H1 (cell line): ENCODE measurements at regions not wholly inside any gene's neighbourhood (a gene's known extent, or its start where the extent isn't known, plus 50 kb on each side); places are given as distances from the start of the nearest gene placed in this dataset.

ENCODE experiments used
- CTCF ChIA-PET: fragments of 300-600 bp; sonication (Branson Sonifier 250); formaldehyde crosslinking; loops from one replicate; lab custom pipeline; 2021; ENCODE audit not compliant: partially characterized antibody; lab: Charles Lee
- POLR2A ChIA-PET: fragments of 300-600 bp; sonication (Branson Sonifier 250); formaldehyde crosslinking; loops from one replicate; lab custom pipeline; 2021; ENCODE audit warnings: inconsistent platforms; ENCODE audit not compliant: partially characterized antibody; lab: Charles Lee
- DNase-seq, 2 experiments: peaks; one replicate each; pipeline versions ENCODE4 v3.0.0 to v3.0.0-alpha.2; 2010 to 2022; ENCODE audit warnings: low spot score in 2 of 2, low read depth in 1 of 2, mixed read lengths in 1 of 2
- FAIRE-seq: peaks from 2 replicates; lab custom pipeline; 2011; peaks lifted over from hg19 to GRCh38; lab: Jason Lieb, UNC
- H2AFZ ChIP-seq: 2 replicates; pipeline ENCODE4 v1.8.1; 2012; ENCODE audit warnings: low read length, inconsistent platforms
- H2AK5ac ChIP-seq: 2 replicates; pipeline ENCODE4 v1.6.1; 2013; ENCODE audit warnings: low read depth, low read length
- H2BK120ac ChIP-seq: replicated peaks from 2 replicates; pipeline ENCODE3; 2013; ENCODE audit warnings: low read depth, low read length, inconsistent platforms
- H2BK12ac ChIP-seq: 2 replicates; pipeline ENCODE4 v1.6.1; 2013; ENCODE audit warnings: low read depth, low read length
- H2BK15ac ChIP-seq: 2 replicates; pipeline ENCODE4 v1.6.1; 2013; ENCODE audit warnings: low read length
- H2BK20ac ChIP-seq: 2 replicates; pipeline ENCODE4 v1.6.1; 2013; ENCODE audit warnings: low read length
- H2BK5ac ChIP-seq: 2 replicates; pipeline ENCODE4 v1.6.1; 2013; ENCODE audit warnings: low read depth, low read length
- H3K14ac ChIP-seq: 2 replicates; pipeline ENCODE4 v1.6.1; 2013; ENCODE audit warnings: inconsistent platforms; ENCODE audit not compliant: insufficient read length
- H3K18ac ChIP-seq: 2 replicates; pipeline ENCODE4 v1.6.1; 2013; ENCODE audit warnings: low read length; ENCODE audit errors: extremely low read depth
- H3K23ac ChIP-seq: 2 replicates; pipeline ENCODE4 v1.6.1; 2013; ENCODE audit warnings: inconsistent platforms; ENCODE audit not compliant: insufficient read length
- H3K23me2 ChIP-seq: 2 replicates; pipeline ENCODE4 v1.6.1; 2013; ENCODE audit warnings: low read depth, low read length
- H3K27ac ChIP-seq: 2 replicates; pipeline ENCODE4 v1.6.1; 2011; ENCODE audit warnings: low read depth, low read length, inconsistent platforms
- H3K27me3 ChIP-seq, 4 experiments: replicated peaks in 1 of 4; 1 replicate in 1 of 4; 2 replicates in 3 of 4; pipeline versions ENCODE4 v1.6.1 to v1.8.1; 2011 to 2013; ENCODE audit warnings: low read length in 3 of 4, mild to moderate bottlenecking in 3 of 4, inconsistent platforms in 2 of 4, mixed read lengths in 2 of 4, moderate library complexity in 1 of 4; ENCODE audit not compliant: control insufficient read depth in 3 of 4, insufficient read depth in 3 of 4; ENCODE audit errors: extremely low read depth in 1 of 4
- H3K36me3 ChIP-seq, 4 experiments: 2 replicates each; pipeline versions ENCODE4 v1.6.1 to v1.8.1; 2011 to 2013; ENCODE audit warnings: mild to moderate bottlenecking in 4 of 4, low read length in 3 of 4, moderate library complexity in 2 of 4, control low read depth in 1 of 4, inconsistent platforms in 1 of 4; ENCODE audit not compliant: insufficient read depth in 4 of 4, control insufficient read depth in 2 of 4
- H3K4ac ChIP-seq: replicated peaks from 2 replicates; pipeline ENCODE3; 2013; ENCODE audit warnings: low read length, low read depth, mixed read lengths, inconsistent platforms; ENCODE audit not compliant: insufficient read length
- H3K4me1 ChIP-seq, 4 experiments: replicated peaks in 1 of 4; 1 replicate in 1 of 4; 2 replicates in 3 of 4; pipeline versions ENCODE4 v1.6.1 to v1.8.1; 2011 to 2013; ENCODE audit warnings: low read length in 3 of 4, inconsistent platforms in 2 of 4, mixed read lengths in 1 of 4; ENCODE audit not compliant: insufficient read depth in 4 of 4, control insufficient read depth in 3 of 4
- H3K4me2 ChIP-seq, 2 experiments: 2 replicates each; pipeline versions ENCODE4 v1.6.1 to v1.8.1; 2011 to 2013; ENCODE audit warnings: low read depth in 2 of 2, low read length in 2 of 2, control low read depth in 1 of 2, inconsistent platforms in 1 of 2, mild to moderate bottlenecking in 1 of 2; ENCODE audit not compliant: insufficient read depth in 1 of 2
- H3K4me3 ChIP-seq, 4 experiments: fragments of 200-600, 300-600 bp in 1 of 4; sonication (generic), shearing (Covaris generic), sonication (Bioruptor Twin) in 1 of 4; 2 replicates each; pipeline versions ENCODE4 v1.5.1 to v1.8.1; 2011 to 2016; ENCODE audit warnings: low read length in 4 of 4, low read depth in 3 of 4, control low read depth in 2 of 4, inconsistent platforms in 2 of 4, mild to moderate bottlenecking in 2 of 4, mixed read lengths in 1 of 4, moderate library complexity in 1 of 4; ENCODE audit not compliant: insufficient read depth in 2 of 4; ENCODE audit errors: extremely low read depth in 1 of 4
- H3K56ac ChIP-seq: replicated peaks from 2 replicates; pipeline ENCODE3; 2013; ENCODE audit warnings: low read depth, mild to moderate bottlenecking, mixed read lengths, low read length, inconsistent platforms; ENCODE audit not compliant: insufficient read length
- H3K79me1 ChIP-seq: 2 replicates; pipeline ENCODE4 v1.6.1; 2013; ENCODE audit warnings: low read depth, low read length, control low read depth
- H3K79me2 ChIP-seq, 2 experiments: 2 replicates each; pipeline versions ENCODE4 v1.6.1 to v1.8.1; 2012 to 2013; ENCODE audit warnings: low read length in 2 of 2, mild to moderate bottlenecking in 2 of 2, inconsistent platforms in 1 of 2; ENCODE audit not compliant: insufficient read depth in 2 of 2, control insufficient read depth in 1 of 2
- H3K9ac ChIP-seq, 4 experiments: replicated peaks in 1 of 4; 1 replicate in 1 of 4; 2 replicates in 3 of 4; pipeline versions ENCODE4 v1.6.1 to v1.8.1; 2011 to 2013; ENCODE audit warnings: low read depth in 3 of 4, low read length in 3 of 4, control low read depth in 2 of 4, mild to moderate bottlenecking in 2 of 4, moderate library complexity in 2 of 4, inconsistent platforms in 1 of 4; ENCODE audit errors: extremely low read depth in 1 of 4
- H3K9me3 ChIP-seq, 2 experiments: 2 replicates each; pipeline versions ENCODE4 v1.6.1 to v1.8.1; 2012 to 2013; ENCODE audit warnings: mild to moderate bottlenecking in 2 of 2, moderate library complexity in 2 of 2, control low read depth in 1 of 2, inconsistent platforms in 1 of 2, low read depth in 1 of 2, low read length in 1 of 2, mixed read lengths in 1 of 2; ENCODE audit not compliant: insufficient read depth in 2 of 2
- H4K20me1 ChIP-seq, 2 experiments: replicated peaks in 1 of 2; 2 replicates each; pipeline versions ENCODE3 to v1.8.1; 2011 to 2013; ENCODE audit warnings: inconsistent platforms in 2 of 2, low read length in 2 of 2, mild to moderate bottlenecking in 1 of 2; ENCODE audit not compliant: insufficient read depth in 2 of 2, control insufficient read depth in 1 of 2
- H4K5ac ChIP-seq: 2 replicates; pipeline ENCODE4 v1.6.1; 2013; ENCODE audit warnings: low read length, low read depth, mixed read lengths, inconsistent platforms; ENCODE audit not compliant: insufficient read length
- H4K8ac ChIP-seq: 2 replicates; pipeline ENCODE4 v1.8.0; 2013; ENCODE audit warnings: mild to moderate bottlenecking, moderate library complexity, low read length, inconsistent platforms; ENCODE audit not compliant: insufficient read depth; ENCODE audit errors: extremely low read depth
- H4K91ac ChIP-seq: replicated peaks from 2 replicates; pipeline ENCODE3; 2013; ENCODE audit warnings: low read length, mixed read lengths, inconsistent platforms; ENCODE audit not compliant: insufficient read length
- BCL11A ChIP-seq, 2 experiments: IDR thresholded peaks; one replicate each; pipeline ENCODE4 v1.6.1; 2011; ENCODE audit warnings: low read depth in 2 of 2, low read length in 2 of 2, mild to moderate bottlenecking in 2 of 2
- RAD21 ChIP-seq, 2 experiments: IDR thresholded peaks in 1 of 2; conservative IDR thresholded peaks in 1 of 2; 2 replicates each; pipeline ENCODE4 v1.6.1; 2011; ENCODE audit warnings: low read depth in 2 of 2, low read length in 2 of 2, improper control_type of control experiment in 1 of 2, inconsistent platforms in 1 of 2, mild to moderate bottlenecking in 1 of 2, moderate library complexity in 1 of 2
- RFX5 ChIP-seq: IDR thresholded peaks from 2 replicates; pipeline ENCODE4 v1.6.1; 2011; ENCODE audit warnings: low read depth, low read length, improper control_type of control experiment, borderline replicate concordance
- SIX5 ChIP-seq: IDR thresholded peaks from 2 replicates; pipeline ENCODE4 v1.6.1; 2011; ENCODE audit warnings: mild to moderate bottlenecking, low read depth, low read length
- TAF1 ChIP-seq: IDR thresholded peaks from 2 replicates; pipeline ENCODE4 v1.6.1; 2011; ENCODE audit warnings: mild to moderate bottlenecking, low read depth, low read length
- WGBS, 2 experiments: shearing (Covaris generic) in 1 of 2; methylation state at CpG; one replicate each; pipeline versions ENCODE4 v1.1.6 to v1.1.7; 2013 to 2015; ENCODE audit warnings: low lambda C conversion rate in 2 of 2, mixed read lengths in 2 of 2, inconsistent platforms in 1 of 2, low coverage in 1 of 2, missing lambda C conversion rate in 1 of 2; ENCODE audit not compliant: insufficient replicate concordance in 2 of 2, insufficient coverage in 1 of 2, insufficient read length in 1 of 2; ENCODE audit errors: extremely low coverage in 1 of 2, missing lambda C conversion rate in 1 of 2; 5-methylcytosine and 5-hydroxymethylcytosine counted together
- TF ChIP-seq, protein P1 (sequence below): IDR thresholded peaks from 2 replicates; pipeline ENCODE4 v1.6.1; 2012; ENCODE audit warnings: low read length, inconsistent platforms
- TF ChIP-seq, protein P2 (sequence below), 3 experiments: IDR thresholded peaks; 1 replicate in 2 of 3; 2 replicates in 1 of 3; pipeline versions ENCODE4 v1.5.1 to v1.6.1; 2011; ENCODE audit warnings: low read length in 3 of 3, mild to moderate bottlenecking in 3 of 3, inconsistent platforms in 2 of 3, low read depth in 1 of 3, moderate library complexity in 1 of 3; ENCODE audit not compliant: insufficient read depth in 1 of 3; ENCODE audit errors: control extremely low read depth in 1 of 3

DNA sequence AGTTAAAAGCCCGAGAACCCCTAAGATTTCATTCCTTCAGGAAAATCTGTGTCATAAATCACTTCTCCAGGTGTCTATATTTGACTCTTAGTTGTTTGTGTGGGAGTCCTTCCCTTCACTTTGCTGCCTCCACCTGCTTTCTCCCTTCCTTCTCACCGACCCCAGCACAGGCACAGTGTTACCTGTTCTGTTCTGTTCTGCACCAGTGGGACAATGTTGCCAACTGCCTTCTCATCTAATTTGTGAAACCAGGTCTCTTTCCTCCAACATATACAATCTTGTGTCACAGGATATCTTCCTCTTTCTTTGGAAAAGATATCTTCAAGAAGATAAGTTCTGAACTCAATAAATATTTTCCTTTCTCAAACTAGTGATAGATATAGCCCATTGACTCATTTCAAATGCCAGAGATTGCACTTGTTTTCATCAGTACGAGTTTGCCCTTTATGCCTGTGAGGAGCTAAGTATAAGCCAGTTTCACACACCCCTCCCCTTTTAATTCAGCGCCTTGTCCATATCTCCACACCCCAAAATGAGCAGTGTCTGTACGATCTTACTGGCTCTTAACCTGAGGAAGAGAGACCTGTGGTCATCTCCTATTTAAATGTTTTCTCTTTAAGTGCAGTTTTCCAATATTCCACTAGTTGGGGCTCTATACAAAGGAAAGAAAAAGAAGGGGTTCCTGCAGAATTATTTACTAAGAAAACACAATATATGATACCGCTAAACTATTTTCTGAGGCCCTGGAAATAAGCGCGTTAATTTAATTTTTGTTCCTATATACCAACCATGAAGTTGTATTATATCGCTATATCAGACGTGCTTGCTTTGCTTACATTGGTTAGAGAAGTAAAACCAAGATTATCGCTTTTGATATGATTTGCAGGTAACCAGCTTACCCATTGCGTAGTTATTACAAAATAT lies 81.6 kb upstream of the PREP start:
- no peak overlapping the region for H2AK5ac ChIP-seq
- TF ChIP-seq RAD21 (IDR thresholded peaks at IDR 0.05 in 1 of 2, conservative IDR thresholded peaks at IDR 0.05 in 1 of 2; ENCODE audit: low read depth in 2 of 2, low read length in 2 of 2), result peak; percentile 81 to 89
- TF ChIP-seq, protein P1, sequence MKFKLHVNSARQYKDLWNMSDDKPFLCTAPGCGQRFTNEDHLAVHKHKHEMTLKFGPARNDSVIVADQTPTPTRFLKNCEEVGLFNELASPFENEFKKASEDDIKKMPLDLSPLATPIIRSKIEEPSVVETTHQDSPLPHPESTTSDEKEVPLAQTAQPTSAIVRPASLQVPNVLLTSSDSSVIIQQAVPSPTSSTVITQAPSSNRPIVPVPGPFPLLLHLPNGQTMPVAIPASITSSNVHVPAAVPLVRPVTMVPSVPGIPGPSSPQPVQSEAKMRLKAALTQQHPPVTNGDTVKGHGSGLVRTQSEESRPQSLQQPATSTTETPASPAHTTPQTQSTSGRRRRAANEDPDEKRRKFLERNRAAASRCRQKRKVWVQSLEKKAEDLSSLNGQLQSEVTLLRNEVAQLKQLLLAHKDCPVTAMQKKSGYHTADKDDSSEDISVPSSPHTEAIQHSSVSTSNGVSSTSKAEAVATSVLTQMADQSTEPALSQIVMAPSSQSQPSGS, result no peak
- TF ChIP-seq RFX5, result no peak
- TF ChIP-seq, protein P2, sequence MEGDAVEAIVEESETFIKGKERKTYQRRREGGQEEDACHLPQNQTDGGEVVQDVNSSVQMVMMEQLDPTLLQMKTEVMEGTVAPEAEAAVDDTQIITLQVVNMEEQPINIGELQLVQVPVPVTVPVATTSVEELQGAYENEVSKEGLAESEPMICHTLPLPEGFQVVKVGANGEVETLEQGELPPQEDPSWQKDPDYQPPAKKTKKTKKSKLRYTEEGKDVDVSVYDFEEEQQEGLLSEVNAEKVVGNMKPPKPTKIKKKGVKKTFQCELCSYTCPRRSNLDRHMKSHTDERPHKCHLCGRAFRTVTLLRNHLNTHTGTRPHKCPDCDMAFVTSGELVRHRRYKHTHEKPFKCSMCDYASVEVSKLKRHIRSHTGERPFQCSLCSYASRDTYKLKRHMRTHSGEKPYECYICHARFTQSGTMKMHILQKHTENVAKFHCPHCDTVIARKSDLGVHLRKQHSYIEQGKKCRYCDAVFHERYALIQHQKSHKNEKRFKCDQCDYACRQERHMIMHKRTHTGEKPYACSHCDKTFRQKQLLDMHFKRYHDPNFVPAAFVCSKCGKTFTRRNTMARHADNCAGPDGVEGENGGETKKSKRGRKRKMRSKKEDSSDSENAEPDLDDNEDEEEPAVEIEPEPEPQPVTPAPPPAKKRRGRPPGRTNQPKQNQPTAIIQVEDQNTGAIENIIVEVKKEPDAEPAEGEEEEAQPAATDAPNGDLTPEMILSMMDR (IDR thresholded peaks at IDR 0.05; ENCODE audit: control extremely low read depth in 1 of 3, insufficient read depth in 1 of 3, low read depth in 1 of 3, low read length in 3 of 3), result peak in 2 of 3 experiments; percentile 52 to 64; a peak in 2 of 4 replicates
- TF ChIP-seq BCL11A (IDR thresholded peaks at IDR 0.05; ENCODE audit: low read depth in 2 of 2, low read length in 2 of 2), result no peak
- no peak for TF ChIP-seq SIX5
- TF ChIP-seq TAF1, result no peak
- TF ChIP-seq, all 59 proteins: peak for 2
- WGBS, 2 experiments, result 58% methylated on average over 12 of the region's 12 CpGs; no CpG with 5 or more reads in 1 of the 2 experiments
- Histone ChIP-seq H3K36me3 (no peaks in the 10 kb centered on the region), H2BK15ac (no peak overlapping the region), H3K27ac (no peak overlapping the region), H3K79me1 (no peaks in the 10 kb centered on the region), H3K79me2 (no peaks in the 10 kb centered on the region), H3K18ac (no peak overlapping the region), H4K5ac (no peak overlapping the region), H3K4ac (no peak overlapping the region), H4K20me1 (no peaks in the 10 kb centered on the region), H4K91ac (no peak overlapping the region), H3K4me3 (no peak overlapping the region), H3K9ac (no peak overlapping the region), H2BK12ac (no peak overlapping the region), H3K27me3 (no peaks in the 10 kb centered on the region), H3K23me2 (peaks cover 1% of the 10 kb centered on the region; the same call in 1 of the 2 replicates), H3K56ac (no peak overlapping the region), H2AFZ (no peak overlapping the region), H3K14ac (no peak overlapping the region), H3K4me1 (no peaks in the 10 kb centered on the region; a peak in 1 of 7 replicates), H3K4me2 (no peak overlapping the region), H4K8ac (no peak overlapping the region), H2BK20ac (no peak overlapping the region), H2BK5ac (no peak overlapping the region), H3K9me3 (no peaks in the 10 kb centered on the region), H3K23ac (no peak overlapping the region), H2BK120ac (no peak overlapping the region)
- ChIA-PET CTCF (interaction anchor here (0.6 to 2.3 kb wide), 15 partner anchors 10 to 802 kb away, joined by 3 to 7 read pairs (median 3); no protein-coding TSS in a partner anchor), POLR2A (interaction anchor here (0.5 kb wide), 1 partner anchor 1619 kb away, joined by 3 read pairs; no protein-coding TSS in a partner anchor)
- peak; percentile 58 for FAIRE-seq
- no peak for DNase-seq
